ENCODE measurements at regions not wholly inside any gene's neighbourhood (a gene's known extent, or its start where the extent isn't known, plus 50 kb on each side); places are given as distances from the start of the nearest gene placed in this dataset.
"Not testable (repeated sequence)": the region's sequence is repeated elsewhere in the genome, so short reads cannot be mapped to it uniquely, and the experiment has no call there.

DNA sequence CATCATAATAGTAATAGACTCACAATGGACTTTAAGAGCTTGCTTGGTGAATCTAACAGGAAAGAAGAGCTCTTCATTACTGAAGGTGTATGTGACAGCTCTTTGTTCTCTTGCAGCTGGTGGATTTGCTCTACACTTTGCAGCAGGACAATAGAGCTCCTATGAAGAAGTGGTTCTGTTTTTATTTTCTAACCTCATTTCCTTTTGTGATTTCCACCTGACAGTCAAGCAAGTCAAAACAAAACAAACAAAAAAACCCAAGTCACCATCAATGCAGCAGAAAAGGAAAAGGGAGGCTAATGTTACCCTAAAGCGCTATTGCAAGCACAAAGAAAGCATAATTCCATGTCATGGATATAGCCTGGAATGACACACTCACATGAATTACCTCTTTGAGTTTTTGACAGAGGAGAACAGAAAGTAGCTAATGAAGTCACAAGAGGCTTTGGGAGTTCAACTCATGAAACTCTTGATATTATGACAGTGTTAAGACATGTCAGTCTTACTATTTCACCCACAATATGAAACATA is 1188.1 kb downstream of the EPHA7 start:
- DNase-seq, result no peak
- POLR2A ChIA-PET (ENCODE audit: unreplicated experiment), result no interaction called here
- BruUV-seq (replicated peaks), result no TSS peak
- Histone ChIP-seq H3K36me3 (ENCODE audit: low read depth) (no peaks in the 10 kb centered on the region), H3K27ac (no peak overlapping the region), H3K4me3 (no peak overlapping the region), H3K9me2 (ENCODE audit: insufficient read depth) (no peaks in the 10 kb centered on the region), H3K27me3 (ENCODE audit: insufficient read depth, low read depth) (no peaks in the 10 kb centered on the region), H3K9me3 (ENCODE audit: insufficient read depth, low read depth) (no peaks in the 10 kb centered on the region), H2AFZ (no peak overlapping the region), H3F3A (ENCODE audit: insufficient read depth, low read depth) (no peaks in the 10 kb centered on the region), H3K4me2 (no peak overlapping the region), H4K20me1 (ENCODE audit: insufficient read depth) (no peaks in the 10 kb centered on the region), H3K79me2 (ENCODE audit: low read depth) (no peaks in the 10 kb centered on the region), H3K4me1 (replicated peaks; ENCODE audit: insufficient read depth) (no peaks in the 10 kb centered on the region)
- CTCF ChIA-PET, result no interaction called here
- TF ChIP-seq CTCF (conservative IDR thresholded peaks at IDR 0.05), result no peak
- TF ChIP-seq EZH2 (IDR thresholded peaks at IDR 0.05; ENCODE audit: low read depth), result no peak
- intact Hi-C loops (cut with micrococcal nuclease; ENCODE audit: unreplicated experiment), result no loop called here

DNA sequence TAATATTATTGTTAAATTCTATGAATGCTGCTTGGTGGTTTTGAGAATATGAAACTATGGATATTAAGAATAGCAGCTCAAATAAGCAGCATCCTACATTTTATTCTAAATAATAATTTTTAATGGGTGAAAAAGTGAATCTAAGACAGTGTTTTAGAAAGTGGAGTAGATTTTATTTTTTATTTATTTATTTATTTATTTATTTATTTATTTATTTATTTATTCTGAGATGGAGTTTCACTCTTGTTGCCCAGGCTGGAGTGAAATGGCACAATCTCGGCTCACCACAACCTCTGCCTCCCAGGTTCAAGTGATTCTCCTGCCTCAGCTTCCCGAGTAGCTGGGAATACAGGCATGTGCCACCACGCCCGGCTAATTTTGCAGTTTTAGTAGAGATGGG is 1199.4 kb downstream of the EPHA7 start:
- H3K9me3 ChIP-seq (ENCODE audit: insufficient read depth, low read depth); POLR2A ChIA-PET (ENCODE audit: unreplicated experiment); CTCF ChIA-PET; intact Hi-C loops (cut with micrococcal nuclease; ENCODE audit: unreplicated experiment); DNase-seq; H3K27me3 ChIP-seq (ENCODE audit: insufficient read depth, low read depth); H4K20me1 ChIP-seq (ENCODE audit: insufficient read depth); H3K79me2 ChIP-seq (ENCODE audit: low read depth); H3K36me3 ChIP-seq (ENCODE audit: low read depth); H3K27ac ChIP-seq; H3K4me2 ChIP-seq; H3F3A ChIP-seq (ENCODE audit: insufficient read depth, low read depth); BruUV-seq (replicated peaks); H3K9me2 ChIP-seq (ENCODE audit: insufficient read depth); H3K4me1 ChIP-seq (replicated peaks; ENCODE audit: insufficient read depth); H3K4me3 ChIP-seq; H2AFZ ChIP-seq: not testable (repeated sequence)

DNA sequence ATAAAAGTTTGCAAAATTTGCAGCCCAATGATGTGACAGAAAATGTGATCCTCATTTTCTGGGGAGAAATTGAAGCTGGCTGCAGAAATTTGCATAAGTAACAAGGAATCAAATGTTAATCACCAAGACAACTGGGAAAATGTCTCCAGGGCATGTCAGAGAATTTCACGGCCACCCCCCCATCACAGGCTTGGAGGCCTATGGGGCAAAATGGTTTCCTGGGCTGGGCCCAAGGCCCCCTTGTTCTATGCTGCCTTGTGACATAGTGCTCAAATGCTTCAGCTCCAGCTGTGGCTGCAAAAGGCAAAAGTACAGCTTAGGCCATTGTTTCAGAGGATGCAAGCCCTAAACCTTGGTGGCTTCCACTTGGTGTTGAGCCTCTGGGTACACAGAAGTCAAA is 1202.6 kb downstream of the EPHA7 start:
- Histone ChIP-seq H3K9me2 (ENCODE audit: insufficient read depth) (no peaks in the 10 kb centered on the region), H3K36me3 (ENCODE audit: low read depth) (no peaks in the 10 kb centered on the region), H3K79me2 (ENCODE audit: low read depth) (no peaks in the 10 kb centered on the region), H2AFZ (no peak overlapping the region), H3K4me1 (replicated peaks; ENCODE audit: insufficient read depth) (no peaks in the 10 kb centered on the region), H4K20me1 (ENCODE audit: insufficient read depth) (no peaks in the 10 kb centered on the region), H3K27me3 (ENCODE audit: insufficient read depth, low read depth) (no peaks in the 10 kb centered on the region), H3K9me3 (ENCODE audit: insufficient read depth, low read depth) (no peaks in the 10 kb centered on the region), H3K4me2 (no peak overlapping the region), H3K27ac (no peak overlapping the region), H3F3A (ENCODE audit: insufficient read depth, low read depth) (no peaks in the 10 kb centered on the region), H3K4me3 (no peak overlapping the region)
- BruUV-seq (replicated peaks), result no TSS peak
- intact Hi-C loops (cut with micrococcal nuclease; ENCODE audit: unreplicated experiment), result no loop called here
- POLR2A ChIA-PET (ENCODE audit: unreplicated experiment), result no interaction called here
- no peak for TF ChIP-seq EZH2 (IDR thresholded peaks at IDR 0.05; ENCODE audit: low read depth)
- TF ChIP-seq CTCF (conservative IDR thresholded peaks at IDR 0.05), result no peak
- CTCF ChIA-PET, result no interaction called here
- no peak for DNase-seq

DNA sequence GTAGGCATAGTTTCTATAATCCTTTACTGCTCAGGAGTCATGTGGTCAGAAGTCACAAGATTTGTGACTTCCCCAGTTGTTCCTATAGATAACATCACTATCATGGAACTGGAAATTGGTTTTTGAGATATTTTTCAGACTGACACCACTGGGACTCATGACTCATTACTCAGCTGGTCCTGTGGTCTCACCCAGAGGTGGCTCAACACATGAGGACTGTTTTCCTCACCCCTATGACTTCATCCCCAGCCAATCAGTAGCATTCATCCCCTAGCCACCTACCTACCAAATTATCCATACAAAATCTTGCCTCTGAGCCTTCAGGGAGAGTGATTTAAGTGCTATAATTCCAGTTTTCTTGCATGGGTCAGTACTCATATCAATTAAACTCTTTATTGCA is 1217.7 kb downstream of the EPHA7 start:
- Histone ChIP-seq H3K36me3 (ENCODE audit: low read depth) (no peaks in the 10 kb centered on the region), H4K20me1 (ENCODE audit: insufficient read depth) (no peaks in the 10 kb centered on the region), H3K4me2 (no peak overlapping the region), H3K27me3 (ENCODE audit: insufficient read depth, low read depth) (no peaks in the 10 kb centered on the region), H3K79me2 (ENCODE audit: low read depth) (no peaks in the 10 kb centered on the region), H3K9me3 (ENCODE audit: insufficient read depth, low read depth) (no peaks in the 10 kb centered on the region), H3K4me3 (no peak overlapping the region), H3K9me2 (ENCODE audit: insufficient read depth) (no peaks in the 10 kb centered on the region), H2AFZ (no peak overlapping the region), H3K27ac (no peak overlapping the region), H3K4me1 (replicated peaks; ENCODE audit: insufficient read depth) (no peaks in the 10 kb centered on the region), H3F3A (ENCODE audit: insufficient read depth, low read depth) (no peaks in the 10 kb centered on the region)
- BruUV-seq (replicated peaks), result no TSS peak
- ChIA-PET POLR2A (ENCODE audit: unreplicated experiment) (no interaction called here), CTCF (no interaction called here)
- intact Hi-C loops (cut with micrococcal nuclease; ENCODE audit: unreplicated experiment), result no loop called here
- DNase-seq, result no peak
- TF ChIP-seq EZH2 (IDR thresholded peaks at IDR 0.05; ENCODE audit: low read depth), result no peak
- no peak for TF ChIP-seq CTCF (conservative IDR thresholded peaks at IDR 0.05)
